HCT116 (cell line): ENCODE measurements at regions not wholly inside any gene's neighbourhood (a gene's known extent, or its start where the extent isn't known, plus 50 kb on each side); places are given as distances from the start of the nearest gene placed in this dataset.

Experiments
- ATAC-seq: fragments of 200-7000 bp; cut with Tn5 transposase; 2 replicates; pipeline ENCODE4 v1.9.1; 2020; ENCODE audit warnings: mild to moderate bottlenecking, moderate library complexity
- BruUV-seq: library from RNA; stranded (reverse); fragments of 400-500 nt; replicated peaks from 2 replicates; lab custom pipeline; 2021; lab: Mats Ljungman, UMichigan
- CTCF ChIA-PET: fragments of 300-600 bp; sonication (Branson Sonifier 250); formaldehyde crosslinking; loops from one replicate; lab custom pipeline; 2021; ENCODE audit warnings: antibody characterized with exemption; lab: Charles Lee
- POLR2A ChIA-PET: fragments of 300-600, 350-600 bp; sonication (Branson Sonifier 250); formaldehyde crosslinking; loops from one replicate; lab custom pipeline; 2021; ENCODE audit warnings: antibody characterized with exemption; lab: Charles Lee
- RAD21 ChIA-PET, 2 experiments: fragments of 300-600 bp; sonication (Branson Sonifier 250); formaldehyde crosslinking; loops; one replicate each; lab custom pipeline; 2023; ENCODE audit warnings: low total read pairs in 2 of 2; ENCODE audit not compliant: uncharacterized antibody in 2 of 2, unreplicated experiment in 2 of 2, low non-redundant PET in 1 of 2; lab: Charles Lee
- DNase-seq: peaks from one replicate; pipeline ENCODE4 v3.0.0-alpha.2; 2010; ENCODE audit warnings: low read depth, low spot score
- H2AFZ ChIP-seq: fragments of 200-600 bp; shearing (Covaris generic), sonication (generic); 2 replicates; pipeline ENCODE4 v1.6.1; 2017; ENCODE audit warnings: low read depth, mixed run types, mixed read lengths, antibody characterized with exemption, low read length; ENCODE audit not compliant: poor library complexity, severe bottlenecking
- H3K27ac ChIP-seq: 2 replicates; pipeline ENCODE4 v1.5.1; 2012; ENCODE audit warnings: low read depth, low read length
- H3K27me3 ChIP-seq: fragments of 200-600 bp; sonication (generic); 2 replicates; pipeline ENCODE4 v1.6.1; 2016; ENCODE audit warnings: mixed run types, low read length, mixed read lengths; ENCODE audit not compliant: insufficient read depth
- H3K36me3 ChIP-seq, 2 experiments: fragments of 200-500 bp in 1 of 2; fragments of 200-600 bp in 1 of 2; sonication (Bioruptor generic) in 1 of 2; sonication (generic) in 1 of 2; 2 replicates each; pipeline versions ENCODE4 v1.5.1 to v1.6.1; 2014 to 2016; ENCODE audit warnings: low read length in 2 of 2, inconsistent platforms in 1 of 2, mixed read lengths in 1 of 2, mixed run types in 1 of 2; ENCODE audit not compliant: insufficient read depth in 2 of 2, control insufficient read depth in 1 of 2
- H3K4me1 ChIP-seq, 2 experiments: fragments of 200-600 bp in 1 of 2; sonication (generic) in 1 of 2; 2 replicates each; pipeline versions ENCODE4 v1.5.1 to v1.6.1; 2012 to 2017; ENCODE audit warnings: low read length in 2 of 2, inconsistent platforms in 1 of 2, mild to moderate bottlenecking in 1 of 2, mixed read lengths in 1 of 2, mixed run types in 1 of 2, moderate library complexity in 1 of 2; ENCODE audit not compliant: insufficient read depth in 2 of 2, control insufficient read depth in 1 of 2
- H3K4me2 ChIP-seq: fragments of 200-600 bp; sonication (generic); 2 replicates; pipeline ENCODE4 v1.6.1; 2017; ENCODE audit warnings: mixed run types, low read length, mixed read lengths
- H3K4me3 ChIP-seq, 2 experiments: fragments of 200-600 bp in 1 of 2; sonication (generic) in 1 of 2; replicated peaks in 1 of 2; 2 replicates each; pipeline ENCODE4 v1.5.1; 2011 to 2016; ENCODE audit warnings: low read length in 2 of 2, control low read depth in 1 of 2, low read depth in 1 of 2, mild to moderate bottlenecking in 1 of 2, mixed read lengths in 1 of 2, mixed run types in 1 of 2
- H3K79me2 ChIP-seq: fragments of 200-600 bp; sonication (generic); 2 replicates; pipeline ENCODE4 v1.6.1; 2017; ENCODE audit warnings: mild to moderate bottlenecking, mixed run types, low read length, moderate library complexity, mixed read lengths; ENCODE audit not compliant: insufficient read depth
- H3K9ac ChIP-seq: fragments of 200-600 bp; sonication (generic); 2 replicates; pipeline ENCODE4 v1.6.1; 2016; ENCODE audit warnings: low read length, mixed read lengths
- H3K9me2 ChIP-seq: fragments of 200-600 bp; sonication (generic), shearing (Covaris generic); 2 replicates; pipeline ENCODE4 v1.6.1; 2017; ENCODE audit warnings: mixed run types, mild to moderate bottlenecking, moderate library complexity; ENCODE audit not compliant: insufficient read depth
- H3K9me3 ChIP-seq, 2 experiments: fragments of 200-500 bp in 1 of 2; fragments of 200-600 bp in 1 of 2; sonication (Bioruptor generic) in 1 of 2; sonication (generic) in 1 of 2; 2 replicates each; pipeline ENCODE4 v1.6.1; 2014 to 2017; ENCODE audit warnings: low read length in 2 of 2, mixed read lengths in 2 of 2, inconsistent platforms in 1 of 2, low read depth in 1 of 2, mild to moderate bottlenecking in 1 of 2, mixed run types in 1 of 2, moderate library complexity in 1 of 2; ENCODE audit not compliant: control insufficient read depth in 1 of 2, insufficient read depth in 1 of 2
- H4K20me1 ChIP-seq: fragments of 200-600 bp; sonication (generic), shearing (Covaris generic); 2 replicates; pipeline ENCODE4 v1.6.1; 2017; ENCODE audit warnings: mixed run types, mild to moderate bottlenecking, moderate library complexity; ENCODE audit not compliant: insufficient read depth
- CBX3 ChIP-seq: IDR thresholded peaks from 2 replicates; pipeline ENCODE4 v1.6.1; 2012; ENCODE audit warnings: low read depth
- CEBPB ChIP-seq: IDR thresholded peaks from 2 replicates; pipeline ENCODE4 v1.6.1; 2012; ENCODE audit warnings: low read depth
- ELF1 ChIP-seq: IDR thresholded peaks from 2 replicates; pipeline ENCODE4 v1.6.1; 2012; ENCODE audit warnings: low read depth, borderline replicate concordance
- EZH2phosphoT487 ChIP-seq: fragments of 200-600 bp; IDR thresholded peaks from 2 replicates; pipeline ENCODE4 v1.6.1; 2018; ENCODE audit warnings: antibody characterized with exemption, borderline replicate concordance
- POLR2A ChIP-seq: IDR thresholded peaks from 2 replicates; pipeline ENCODE4 v1.7.0; 2011; ENCODE audit warnings: borderline replicate concordance; ENCODE audit not compliant: insufficient read depth, insufficient read length; ENCODE audit errors: extremely low read depth
- TCF7L2 ChIP-seq: IDR thresholded peaks from 2 replicates; pipeline ENCODE4 v1.7.0; 2011; ENCODE audit warnings: borderline replicate concordance, inconsistent platforms; ENCODE audit not compliant: insufficient read depth, insufficient read length; ENCODE audit errors: extremely low read depth
- YY1 ChIP-seq: IDR thresholded peaks from 2 replicates; pipeline ENCODE4 v1.6.1; 2011; ENCODE audit warnings: low read length, low read depth, moderate library complexity, mild to moderate bottlenecking; ENCODE audit not compliant: insufficient replicate concordance; ENCODE audit errors: extremely low read depth
- ZFX ChIP-seq: fragments of 450-650 bp; IDR thresholded peaks from 2 replicates; pipeline ENCODE4 v1.6.1; 2017
- intact Hi-C: fragments of 100-400 bp; cut with micrococcal nuclease; formaldehyde crosslinking; loops from 2 replicates; pipeline ENCODE4 v1.10.0; 2022
- TF ChIP-seq, protein P1 (sequence below): IDR thresholded peaks from 2 replicates; pipeline ENCODE4 v1.6.1; 2011; ENCODE audit warnings: mild to moderate bottlenecking, low read length, moderate library complexity; ENCODE audit not compliant: insufficient replicate concordance; ENCODE audit errors: extremely low read depth

DNA sequence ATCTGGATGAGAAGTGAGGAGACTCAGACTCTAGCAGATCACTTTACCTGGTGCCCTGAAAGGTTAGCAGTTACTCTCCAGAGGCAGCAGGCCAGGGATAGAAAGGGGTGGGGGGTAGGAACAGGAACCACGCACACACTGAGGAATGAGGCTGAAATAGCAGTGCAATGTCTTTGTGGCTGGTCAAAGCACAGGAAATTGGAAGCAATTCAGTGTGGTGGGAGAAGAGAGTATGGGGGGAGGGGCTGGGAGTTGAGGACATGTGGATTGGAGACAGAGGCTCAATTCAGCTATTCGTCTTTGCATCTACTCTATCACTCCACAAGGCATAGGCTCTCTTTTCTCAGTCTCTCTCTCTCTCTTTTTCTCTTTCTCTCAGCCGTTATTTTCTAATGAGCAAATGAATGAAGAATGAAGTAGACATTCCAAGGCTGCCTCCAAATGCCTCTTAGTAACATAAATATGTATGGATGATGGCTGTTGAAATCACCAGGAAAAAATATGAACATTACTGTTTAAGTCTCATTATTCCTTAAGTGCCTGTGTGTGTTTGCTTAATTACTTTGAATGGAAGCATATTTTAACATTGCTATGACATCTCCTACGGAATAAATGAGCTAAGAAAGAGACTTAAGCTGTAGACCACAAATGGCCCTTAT, 979.4 kb downstream of the TSN start:
- DNase-seq, result no peak
- no peaks in the 10 kb centered on the region for H3K27me3 ChIP-seq
- ChIA-PET RAD21 (no interaction called here), POLR2A (no interaction called here), CTCF (no interaction called here)
- no peaks in the 10 kb centered on the region for H3K9me2 ChIP-seq
- H3K9me3 ChIP-seq, result peaks cover 0 to 23% of the 10 kb centered on the region in 2 experiments; a peak in 2 of 4 replicates
- no peaks in the 10 kb centered on the region for H3K4me1 ChIP-seq
- H3K4me3 ChIP-seq, result no peak overlapping the region
- H3K4me2 ChIP-seq, result no peak overlapping the region
- no peak overlapping the region for H3K9ac ChIP-seq
- H2AFZ ChIP-seq, result no peak overlapping the region
- no TSS peak for BruUV-seq
- no peak for ATAC-seq
- no peaks in the 10 kb centered on the region; the same call in 1 of the 2 replicates for H4K20me1 ChIP-seq
- TF ChIP-seq TCF7L2 (no peak), POLR2A (no peak), CEBPB (no peak), ELF1 (no peak), ZFX (no peak), EZH2phosphoT487 (no peak), CBX3 (no peak), YY1 (no peak)
- TF ChIP-seq, protein P1, sequence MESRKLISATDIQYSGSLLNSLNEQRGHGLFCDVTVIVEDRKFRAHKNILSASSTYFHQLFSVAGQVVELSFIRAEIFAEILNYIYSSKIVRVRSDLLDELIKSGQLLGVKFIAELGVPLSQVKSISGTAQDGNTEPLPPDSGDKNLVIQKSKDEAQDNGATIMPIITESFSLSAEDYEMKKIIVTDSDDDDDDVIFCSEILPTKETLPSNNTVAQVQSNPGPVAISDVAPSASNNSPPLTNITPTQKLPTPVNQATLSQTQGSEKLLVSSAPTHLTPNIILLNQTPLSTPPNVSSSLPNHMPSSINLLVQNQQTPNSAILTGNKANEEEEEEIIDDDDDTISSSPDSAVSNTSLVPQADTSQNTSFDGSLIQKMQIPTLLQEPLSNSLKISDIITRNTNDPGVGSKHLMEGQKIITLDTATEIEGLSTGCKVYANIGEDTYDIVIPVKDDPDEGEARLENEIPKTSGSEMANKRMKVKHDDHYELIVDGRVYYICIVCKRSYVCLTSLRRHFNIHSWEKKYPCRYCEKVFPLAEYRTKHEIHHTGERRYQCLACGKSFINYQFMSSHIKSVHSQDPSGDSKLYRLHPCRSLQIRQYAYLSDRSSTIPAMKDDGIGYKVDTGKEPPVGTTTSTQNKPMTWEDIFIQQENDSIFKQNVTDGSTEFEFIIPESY, result no peak
- no peaks in the 10 kb centered on the region for H3K36me3 ChIP-seq
- H3K79me2 ChIP-seq, result no peaks in the 10 kb centered on the region
- H3K27ac ChIP-seq, result no peak overlapping the region
- intact Hi-C loops, result no loop called here
